ENCODE measurements at regions not wholly inside any gene's neighbourhood (a gene's known extent, or its start where the extent isn't known, plus 50 kb on each side); places are given as distances from the start of the nearest gene placed in this dataset.

DNA sequence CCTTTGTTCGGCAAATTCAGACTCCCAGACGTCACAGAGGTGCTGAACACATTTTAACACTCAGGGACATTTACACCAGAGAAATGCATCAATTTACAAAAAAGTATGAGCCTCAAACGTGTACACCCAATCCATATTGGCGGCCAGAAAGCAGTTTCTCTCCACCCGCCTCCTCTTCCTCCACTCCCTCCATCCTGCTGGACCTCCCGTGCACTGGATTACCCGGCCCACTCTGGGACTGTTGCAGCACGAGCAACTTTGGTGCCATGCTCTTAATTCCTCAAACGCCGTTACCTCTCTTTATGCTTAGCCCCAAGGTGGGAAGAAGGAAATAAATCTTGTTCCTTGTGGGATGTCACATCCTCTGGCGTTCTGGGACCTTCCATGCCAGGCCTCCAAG lies 243.4 kb downstream of the ZNF516 start:
- Histone ChIP-seq H3K27me3 (ENCODE audit: insufficient read depth, poor library complexity, severe bottlenecking) (peaks cover 7% of the 10 kb centered on the region), H3K27ac (replicated peaks) (no peak overlapping the region), H3K4me3 (replicated peaks; ENCODE audit: insufficient read depth, low read length) (no peak overlapping the region)
- TF ChIP-seq, protein P1, sequence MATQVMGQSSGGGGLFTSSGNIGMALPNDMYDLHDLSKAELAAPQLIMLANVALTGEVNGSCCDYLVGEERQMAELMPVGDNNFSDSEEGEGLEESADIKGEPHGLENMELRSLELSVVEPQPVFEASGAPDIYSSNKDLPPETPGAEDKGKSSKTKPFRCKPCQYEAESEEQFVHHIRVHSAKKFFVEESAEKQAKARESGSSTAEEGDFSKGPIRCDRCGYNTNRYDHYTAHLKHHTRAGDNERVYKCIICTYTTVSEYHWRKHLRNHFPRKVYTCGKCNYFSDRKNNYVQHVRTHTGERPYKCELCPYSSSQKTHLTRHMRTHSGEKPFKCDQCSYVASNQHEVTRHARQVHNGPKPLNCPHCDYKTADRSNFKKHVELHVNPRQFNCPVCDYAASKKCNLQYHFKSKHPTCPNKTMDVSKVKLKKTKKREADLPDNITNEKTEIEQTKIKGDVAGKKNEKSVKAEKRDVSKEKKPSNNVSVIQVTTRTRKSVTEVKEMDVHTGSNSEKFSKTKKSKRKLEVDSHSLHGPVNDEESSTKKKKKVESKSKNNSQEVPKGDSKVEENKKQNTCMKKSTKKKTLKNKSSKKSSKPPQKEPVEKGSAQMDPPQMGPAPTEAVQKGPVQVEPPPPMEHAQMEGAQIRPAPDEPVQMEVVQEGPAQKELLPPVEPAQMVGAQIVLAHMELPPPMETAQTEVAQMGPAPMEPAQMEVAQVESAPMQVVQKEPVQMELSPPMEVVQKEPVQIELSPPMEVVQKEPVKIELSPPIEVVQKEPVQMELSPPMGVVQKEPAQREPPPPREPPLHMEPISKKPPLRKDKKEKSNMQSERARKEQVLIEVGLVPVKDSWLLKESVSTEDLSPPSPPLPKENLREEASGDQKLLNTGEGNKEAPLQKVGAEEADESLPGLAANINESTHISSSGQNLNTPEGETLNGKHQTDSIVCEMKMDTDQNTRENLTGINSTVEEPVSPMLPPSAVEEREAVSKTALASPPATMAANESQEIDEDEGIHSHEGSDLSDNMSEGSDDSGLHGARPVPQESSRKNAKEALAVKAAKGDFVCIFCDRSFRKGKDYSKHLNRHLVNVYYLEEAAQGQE (IDR thresholded peaks at IDR 0.05; ENCODE audit: insufficient replicate concordance, low read depth), result no peak
- no peak for TF ChIP-seq POLR2AphosphoS5 (IDR thresholded peaks at IDR 0.05; ENCODE audit: low read depth)
- TF ChIP-seq SPI1 (IDR thresholded peaks at IDR 0.05; ENCODE audit: borderline replicate concordance, low read depth), result no peak
- TF ChIP-seq, protein P2, sequence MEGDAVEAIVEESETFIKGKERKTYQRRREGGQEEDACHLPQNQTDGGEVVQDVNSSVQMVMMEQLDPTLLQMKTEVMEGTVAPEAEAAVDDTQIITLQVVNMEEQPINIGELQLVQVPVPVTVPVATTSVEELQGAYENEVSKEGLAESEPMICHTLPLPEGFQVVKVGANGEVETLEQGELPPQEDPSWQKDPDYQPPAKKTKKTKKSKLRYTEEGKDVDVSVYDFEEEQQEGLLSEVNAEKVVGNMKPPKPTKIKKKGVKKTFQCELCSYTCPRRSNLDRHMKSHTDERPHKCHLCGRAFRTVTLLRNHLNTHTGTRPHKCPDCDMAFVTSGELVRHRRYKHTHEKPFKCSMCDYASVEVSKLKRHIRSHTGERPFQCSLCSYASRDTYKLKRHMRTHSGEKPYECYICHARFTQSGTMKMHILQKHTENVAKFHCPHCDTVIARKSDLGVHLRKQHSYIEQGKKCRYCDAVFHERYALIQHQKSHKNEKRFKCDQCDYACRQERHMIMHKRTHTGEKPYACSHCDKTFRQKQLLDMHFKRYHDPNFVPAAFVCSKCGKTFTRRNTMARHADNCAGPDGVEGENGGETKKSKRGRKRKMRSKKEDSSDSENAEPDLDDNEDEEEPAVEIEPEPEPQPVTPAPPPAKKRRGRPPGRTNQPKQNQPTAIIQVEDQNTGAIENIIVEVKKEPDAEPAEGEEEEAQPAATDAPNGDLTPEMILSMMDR (IDR thresholded peaks at IDR 0.05; ENCODE audit: insufficient read depth, low read length), result no peak
- no peak for TF ChIP-seq GABPA (IDR thresholded peaks at IDR 0.05; ENCODE audit: low read depth)
- no peak for DNase-seq (ENCODE audit: low read depth in 1 of 2, low spot score in 1 of 2)

DNA sequence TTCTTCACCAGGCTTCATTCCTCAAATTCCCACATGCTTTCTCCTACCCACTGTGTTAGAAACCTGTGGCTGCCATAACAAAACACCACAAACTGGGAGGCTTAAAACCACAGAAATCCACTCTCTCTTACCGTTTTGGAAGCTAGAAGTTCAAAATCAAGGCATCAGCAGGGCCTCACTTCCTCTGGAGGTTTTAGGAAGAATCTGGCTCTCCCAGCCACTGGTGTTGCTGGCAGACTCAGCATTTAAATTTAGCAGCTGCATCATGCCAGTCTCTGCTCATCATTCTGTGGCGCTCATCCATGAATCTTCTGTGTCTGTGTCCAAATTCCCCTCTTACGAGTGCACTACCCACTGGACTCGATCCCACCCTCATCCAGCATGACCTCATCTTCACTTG lies 248.5 kb downstream of the ZNF516 start:
- H3K27me3 ChIP-seq (ENCODE audit: insufficient read depth, poor library complexity, severe bottlenecking), result peaks cover 2% of the 10 kb centered on the region
- TF ChIP-seq POLR2AphosphoS5 (IDR thresholded peaks at IDR 0.05; ENCODE audit: low read depth) (no peak), SPI1 (IDR thresholded peaks at IDR 0.05; ENCODE audit: borderline replicate concordance, low read depth) (no peak), GABPA (IDR thresholded peaks at IDR 0.05; ENCODE audit: low read depth) (no peak)
- TF ChIP-seq, protein P2 (IDR thresholded peaks at IDR 0.05; ENCODE audit: insufficient read depth, low read length), result no peak
- TF ChIP-seq, protein P1 (IDR thresholded peaks at IDR 0.05; ENCODE audit: insufficient replicate concordance, low read depth), result no peak
- DNase-seq (ENCODE audit: low read depth in 1 of 2, low spot score in 1 of 2), result no peak

DNA sequence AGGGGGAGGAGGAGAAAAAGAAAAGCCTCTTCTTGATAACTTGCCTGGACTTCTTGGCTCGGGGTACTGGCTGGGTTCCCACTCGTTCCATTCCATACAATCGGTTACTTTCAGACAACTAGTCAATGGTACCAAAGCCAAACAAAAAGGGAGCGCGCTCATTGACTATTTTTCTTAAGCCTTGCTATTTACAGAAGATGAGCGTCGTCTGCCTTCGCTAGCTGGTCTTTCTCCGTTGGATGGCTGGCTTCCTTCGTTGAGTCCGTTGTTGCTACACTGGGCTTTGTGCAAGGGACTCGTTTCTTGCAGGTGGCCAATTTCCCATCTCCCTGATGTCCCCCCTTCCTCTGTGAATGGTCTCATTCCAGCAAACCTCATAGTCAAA lies 260.4 kb downstream of the ZNF516 start:
- no peak overlapping the region for H3K4me3 ChIP-seq (replicated peaks; ENCODE audit: insufficient read depth, low read length)
- no peak overlapping the region for H3K27ac ChIP-seq (replicated peaks)
- H3K27me3 ChIP-seq (ENCODE audit: insufficient read depth, poor library complexity, severe bottlenecking), result peaks cover 7% of the 10 kb centered on the region
- TF ChIP-seq, protein P1 (IDR thresholded peaks at IDR 0.05; ENCODE audit: insufficient replicate concordance, low read depth), result no peak
- TF ChIP-seq SPI1 (IDR thresholded peaks at IDR 0.05; ENCODE audit: borderline replicate concordance, low read depth) (no peak), POLR2AphosphoS5 (IDR thresholded peaks at IDR 0.05; ENCODE audit: low read depth) (no peak), GABPA (IDR thresholded peaks at IDR 0.05; ENCODE audit: low read depth) (no peak)
- TF ChIP-seq, protein P2 (IDR thresholded peaks at IDR 0.05; ENCODE audit: insufficient read depth, low read length), result no peak
- DNase-seq (ENCODE audit: low read depth in 1 of 2, low spot score in 1 of 2), result no peak

More for the DNA sequence above, 248.5 kb downstream of the ZNF516 start:
- no peak overlapping the region for H3K4me3 ChIP-seq (replicated peaks; ENCODE audit: insufficient read depth, low read length)
- H3K27ac ChIP-seq (replicated peaks), result no peak overlapping the region

Measured in HL-60 (cell line).